CD4-positive, CD25-positive, alpha-beta regulatory T cell (primary cell): ENCODE measurements at regions not wholly inside any gene's neighbourhood (a gene's known extent, or its start where the extent isn't known, plus 50 kb on each side); places are given as distances from the start of the nearest gene placed in this dataset.

Experiments used
- ATAC-seq, 2 donors: fragments of 150-1000 bp; cut with Tn5 transposase; one replicate each; pipeline ENCODE4 v1.10.0; 2021; ENCODE audit warnings: low read depth in 2 of 2, moderate number of reproducible peaks in 2 of 2, moderate library complexity in 1 of 2
- DNase-seq, 3 donors: peaks; one replicate each; pipeline versions ENCODE4 v3.0.0 to v3.0.0-alpha.2; 2012 to 2022; ENCODE audit warnings: mixed read lengths in 1 of 3
- H3K27ac ChIP-seq: one replicate; pipeline ENCODE4 v1.7.0; 2013; ENCODE audit warnings: mild to moderate bottlenecking, low read length; ENCODE audit not compliant: insufficient read depth, poor library complexity, severe bottlenecking
- H3K27me3 ChIP-seq: one replicate; pipeline ENCODE4 v1.7.0; 2013; ENCODE audit warnings: low read length; ENCODE audit not compliant: control insufficient read depth, insufficient read depth
- H3K36me3 ChIP-seq: one replicate; pipeline ENCODE4 v1.7.0; 2013; ENCODE audit warnings: mild to moderate bottlenecking, low read length, moderate library complexity; ENCODE audit not compliant: control insufficient read depth, insufficient read depth
- H3K4me1 ChIP-seq: 2 replicates; pipeline ENCODE4 v1.7.0; 2013; ENCODE audit warnings: mild to moderate bottlenecking, low read length; ENCODE audit not compliant: insufficient read depth, control insufficient read depth, poor library complexity, severe bottlenecking
- H3K4me3 ChIP-seq: one replicate; pipeline ENCODE4 v1.7.0; 2013; ENCODE audit warnings: low read depth, mild to moderate bottlenecking, low read length, moderate library complexity
- H3K9me3 ChIP-seq, 2 experiments: 1 replicate in 1 of 2; 2 replicates in 1 of 2; pipeline ENCODE4 v1.7.0; 2013; ENCODE audit warnings: low read length in 2 of 2, mild to moderate bottlenecking in 1 of 2, moderate library complexity in 1 of 2; ENCODE audit not compliant: control insufficient read depth in 2 of 2
- H3K27ac Mint-ChIP-seq, 3 donors: one replicate each; pipeline ENCODE4 v1.8.0; 2020 to 2022; ENCODE audit warnings: mild to moderate bottlenecking in 3 of 3, mixed read lengths in 3 of 3, moderate library complexity in 2 of 3
- H3K27me3 Mint-ChIP-seq: one replicate; pipeline ENCODE4 v1.8.0; 2022; ENCODE audit warnings: mild to moderate bottlenecking, mixed read lengths
- H3K36me3 Mint-ChIP-seq: one replicate; pipeline ENCODE4 v1.8.0; 2020; ENCODE audit warnings: mixed read lengths
- H3K4me1 Mint-ChIP-seq, 4 donors: one replicate each; pipeline ENCODE4 v1.8.0; 2020 to 2022; ENCODE audit warnings: mixed read lengths in 4 of 4, mild to moderate bottlenecking in 1 of 4
- H3K4me3 Mint-ChIP-seq, 4 donors: one replicate each; pipeline ENCODE4 v1.8.0; 2020 to 2022; ENCODE audit warnings: mild to moderate bottlenecking in 4 of 4, mixed read lengths in 4 of 4, moderate library complexity in 3 of 4
- H3K9me3 Mint-ChIP-seq, 7 donors: one replicate each; pipeline ENCODE4 v1.8.0; 2020 to 2022; ENCODE audit warnings: mixed read lengths in 7 of 7, mild to moderate bottlenecking in 3 of 7, moderate library complexity in 2 of 7

GRCh38 chr4:149890531-149890930 lies 74.9 kb upstream of the IQCM start:
- DNase-seq = no peak
- Mint-ChIP-seq H3K4me3 (no peak overlapping the region), H3K9me3 (peaks cover 0 to 2% (median 0%) of the 10 kb centered on the region in 7 donors)

GRCh38 chr4:149891426-149891825 lies 75.8 kb upstream of the IQCM start:
- Histone ChIP-seq H3K36me3 (no peaks in the 10 kb centered on the region), H3K27ac (no peak overlapping the region), H3K4me1 (no peaks in the 10 kb centered on the region), H3K27me3 (no peaks in the 10 kb centered on the region), H3K4me3 (no peak overlapping the region), H3K9me3 (no peaks in the 10 kb centered on the region)
- H3K4me3 Mint-ChIP-seq = no peak overlapping the region
- H3K36me3 Mint-ChIP-seq = no peaks in the 10 kb centered on the region
- H3K27me3 Mint-ChIP-seq = peaks cover 4% of the 10 kb centered on the region
- H3K4me1 Mint-ChIP-seq = no peaks in the 10 kb centered on the region
- no peak for DNase-seq
- H3K27ac Mint-ChIP-seq = no peak overlapping the region
- no peak for ATAC-seq
- peaks cover 0 to 2% (median 0%) of the 10 kb centered on the region in 7 donors for H3K9me3 Mint-ChIP-seq

More at GRCh38 chr4:149890531-149890930, 74.9 kb upstream of the IQCM start:
- Histone ChIP-seq H3K9me3 (no peaks in the 10 kb centered on the region), H3K27ac (no peak overlapping the region), H3K4me3 (no peak overlapping the region), H3K27me3 (no peaks in the 10 kb centered on the region), H3K36me3 (no peaks in the 10 kb centered on the region), H3K4me1 (no peaks in the 10 kb centered on the region)
- no peaks in the 10 kb centered on the region for H3K36me3 Mint-ChIP-seq
- ATAC-seq = no peak
- H3K27me3 Mint-ChIP-seq = peaks cover 4% of the 10 kb centered on the region
- H3K4me1 Mint-ChIP-seq = no peaks in the 10 kb centered on the region
- no peak overlapping the region for H3K27ac Mint-ChIP-seq

DNA sequence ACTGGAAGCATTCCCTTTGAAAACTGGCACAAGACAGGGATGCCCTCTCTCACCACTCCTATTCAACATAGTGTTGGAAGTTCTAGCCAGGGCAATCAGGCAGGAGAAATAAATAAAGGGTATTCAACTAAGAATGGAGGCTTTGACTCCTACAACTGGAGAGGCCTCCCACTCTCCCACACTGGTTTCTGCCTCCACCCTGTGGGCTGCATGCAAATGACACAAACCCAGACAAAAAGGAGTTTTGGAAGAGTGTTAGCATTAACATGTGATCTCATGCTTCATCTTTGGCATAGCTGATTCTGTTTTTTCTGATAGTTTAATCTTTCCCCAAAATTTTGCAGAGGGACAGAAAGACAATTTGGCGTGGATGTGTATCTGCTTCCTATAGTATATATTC lies 80.8 kb upstream of the IQCM start:
- Histone ChIP-seq H3K27ac (no peak overlapping the region), H3K4me3 (no peak overlapping the region), H3K27me3 (no peaks in the 10 kb centered on the region), H3K9me3 (no peaks in the 10 kb centered on the region), H3K36me3 (no peaks in the 10 kb centered on the region), H3K4me1 (no peaks in the 10 kb centered on the region)
- H3K4me3 Mint-ChIP-seq = no peak overlapping the region
- H3K36me3 Mint-ChIP-seq = no peaks in the 10 kb centered on the region
- ATAC-seq (no peak), DNase-seq (no peak)
- H3K27me3 Mint-ChIP-seq = peaks cover 4% of the 10 kb centered on the region
- H3K9me3 Mint-ChIP-seq = peaks cover 0 to 2% (median 0%) of the 10 kb centered on the region in 7 donors
- no peaks in the 10 kb centered on the region for H3K4me1 Mint-ChIP-seq
- H3K27ac Mint-ChIP-seq = no peak overlapping the region

DNA sequence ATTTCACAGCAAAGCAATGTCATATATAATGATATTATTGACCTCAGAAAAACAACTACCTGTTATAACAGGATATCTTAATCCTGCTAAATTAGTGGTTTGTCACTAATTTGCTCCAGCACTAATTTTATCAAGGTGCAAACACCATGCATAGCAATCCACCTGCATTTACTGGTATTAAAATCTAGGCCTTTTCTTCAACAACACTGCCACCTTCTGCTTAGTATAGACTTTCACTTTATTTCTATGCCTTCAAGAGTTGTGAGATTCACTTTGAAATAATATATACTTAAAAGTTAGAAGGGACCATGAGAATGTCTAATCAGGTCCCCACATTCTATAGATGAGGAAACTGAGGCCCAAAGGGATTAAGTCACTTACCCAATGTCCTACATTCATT lies 82.1 kb upstream of the IQCM start:
- no peaks in the 10 kb centered on the region for H3K4me1 ChIP-seq
- no peaks in the 10 kb centered on the region for H3K4me1 Mint-ChIP-seq
- H3K36me3 ChIP-seq = no peaks in the 10 kb centered on the region
- no peak overlapping the region for H3K27ac Mint-ChIP-seq
- H3K9me3 ChIP-seq = no peaks in the 10 kb centered on the region
- no peak for ATAC-seq
- H3K4me3 Mint-ChIP-seq = no peak overlapping the region
- peaks cover 3% of the 10 kb centered on the region for H3K27me3 Mint-ChIP-seq
- no peaks in the 10 kb centered on the region for H3K36me3 Mint-ChIP-seq
- no peak overlapping the region for H3K27ac ChIP-seq
- no peak overlapping the region for H3K4me3 ChIP-seq
- peak in 1 of 3 donors; percentile 1 for DNase-seq
- H3K9me3 Mint-ChIP-seq = peaks cover 0 to 1% (median 0%) of the 10 kb centered on the region in 7 donors
- no peaks in the 10 kb centered on the region for H3K27me3 ChIP-seq

- no peak overlapping the region for H3K4me3 ChIP-seq
- H3K4me1 ChIP-seq = no peaks in the 10 kb centered on the region
- H3K4me1 Mint-ChIP-seq = no peaks in the 10 kb centered on the region
- H3K27ac Mint-ChIP-seq = no peak overlapping the region
- H3K9me3 ChIP-seq = no peaks in the 10 kb centered on the region
- DNase-seq = no peak
- no peaks in the 10 kb centered on the region for H3K27me3 ChIP-seq
- no peak overlapping the region for H3K27ac ChIP-seq
- peaks cover 2% of the 10 kb centered on the region for H3K27me3 Mint-ChIP-seq
- no peak overlapping the region for H3K4me3 Mint-ChIP-seq
- no peak for ATAC-seq
- peaks cover 0 to 1% (median 0%) of the 10 kb centered on the region in 7 donors for H3K9me3 Mint-ChIP-seq
- no peaks in the 10 kb centered on the region for H3K36me3 Mint-ChIP-seq
- H3K36me3 ChIP-seq = no peaks in the 10 kb centered on the region
These were observed 85.5 kb upstream of the IQCM start for GRCh38 chr4:149901128-149901527.

- Mint-ChIP-seq H3K9me3 (peaks cover 0 to 1% (median 0%) of the 10 kb centered on the region in 7 donors), H3K27ac (no peak overlapping the region), H3K4me3 (no peak overlapping the region), H3K36me3 (no peaks in the 10 kb centered on the region), H3K4me1 (no peaks in the 10 kb centered on the region), H3K27me3 (peaks cover 4% of the 10 kb centered on the region)
- Histone ChIP-seq H3K36me3 (no peaks in the 10 kb centered on the region), H3K4me3 (no peak overlapping the region), H3K27ac (no peak overlapping the region), H3K4me1 (no peaks in the 10 kb centered on the region), H3K9me3 (no peaks in the 10 kb centered on the region), H3K27me3 (no peaks in the 10 kb centered on the region)
- ATAC-seq (no peak), DNase-seq (no peak)
These were observed 86.6 kb upstream of the IQCM start for GRCh38 chr4:149902242-149902641.

- DNase-seq (no peak), ATAC-seq (no peak)
- no peaks in the 10 kb centered on the region for H3K9me3 ChIP-seq
- H3K27ac ChIP-seq = no peak overlapping the region
- no peaks in the 10 kb centered on the region for H3K4me1 ChIP-seq
- Mint-ChIP-seq H3K9me3 (no peaks in the 10 kb centered on the region), H3K27me3 (peaks cover 10% of the 10 kb centered on the region), H3K36me3 (no peaks in the 10 kb centered on the region), H3K27ac (no peak overlapping the region), H3K4me3 (no peak overlapping the region), H3K4me1 (no peaks in the 10 kb centered on the region)
- H3K36me3 ChIP-seq = no peaks in the 10 kb centered on the region
- no peak overlapping the region for H3K4me3 ChIP-seq
- H3K27me3 ChIP-seq = no peaks in the 10 kb centered on the region
These were observed 94.5 kb upstream of the IQCM start for GRCh38 chr4:149910177-149910576.

GRCh38 chr4:149910604-149911350 lies 95.1 kb upstream of the IQCM start:
- H3K9me3 ChIP-seq = no peaks in the 10 kb centered on the region
- no peak overlapping the region for H3K4me3 Mint-ChIP-seq
- DNase-seq (no peak), ATAC-seq (no peak)
- H3K36me3 Mint-ChIP-seq = no peaks in the 10 kb centered on the region
- no peak overlapping the region for H3K4me3 ChIP-seq
- no peaks in the 10 kb centered on the region for H3K4me1 ChIP-seq
- no peak overlapping the region for H3K27ac ChIP-seq
- no peak overlapping the region for H3K27ac Mint-ChIP-seq
- H3K27me3 Mint-ChIP-seq = peaks cover 10% of the 10 kb centered on the region
- H3K4me1 Mint-ChIP-seq = no peaks in the 10 kb centered on the region
- H3K27me3 ChIP-seq = no peaks in the 10 kb centered on the region
- no peaks in the 10 kb centered on the region for H3K36me3 ChIP-seq
- no peaks in the 10 kb centered on the region for H3K9me3 Mint-ChIP-seq
